NCI-H526 (cell line): ENCODE measurements at regions not wholly inside any gene's neighbourhood (a gene's known extent, or its start where the extent isn't known, plus 50 kb on each side); places are given as distances from the start of the nearest gene placed in this dataset.

Experiments
- DNase-seq, 2 experiments: peaks; one replicate each; lab custom pipeline; 2025; lab: John Stamatoyannopoulos, UW

- DNase-seq, result no peak
Observed at GRCh38 chr21:38702196-38702595, 103.5 kb upstream of the ETS2 start.

- DNase-seq, result no peak
Observed at GRCh38 chr21:38709876-38710275, 95.9 kb upstream of the ETS2 start.

DNA sequence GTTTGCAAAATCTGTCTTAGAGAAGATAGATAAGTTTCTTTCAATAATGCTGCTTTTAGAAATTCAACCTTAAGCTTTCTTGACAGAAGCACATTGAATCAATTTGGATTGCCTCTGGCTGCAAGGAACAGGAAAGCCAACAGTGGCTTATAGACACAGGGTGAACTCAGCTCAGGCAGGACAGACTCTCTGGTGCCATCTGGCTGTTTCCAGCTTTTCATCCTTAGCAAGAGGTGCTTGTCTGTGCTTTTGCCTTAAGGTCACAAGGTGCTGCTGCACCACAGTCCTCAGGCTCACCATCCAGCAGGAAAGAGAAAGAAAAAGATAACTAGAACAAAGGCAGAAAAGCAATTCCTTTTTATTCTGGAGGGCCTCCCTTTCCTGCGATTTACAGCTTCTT, 93.7 kb upstream of the ETS2 start:
- DNase-seq, result peak; percentile 44 to 65

- DNase-seq, result no peak
Observed at GRCh38 chr21:38712664-38713063, 93.1 kb upstream of the ETS2 start.

DNA sequence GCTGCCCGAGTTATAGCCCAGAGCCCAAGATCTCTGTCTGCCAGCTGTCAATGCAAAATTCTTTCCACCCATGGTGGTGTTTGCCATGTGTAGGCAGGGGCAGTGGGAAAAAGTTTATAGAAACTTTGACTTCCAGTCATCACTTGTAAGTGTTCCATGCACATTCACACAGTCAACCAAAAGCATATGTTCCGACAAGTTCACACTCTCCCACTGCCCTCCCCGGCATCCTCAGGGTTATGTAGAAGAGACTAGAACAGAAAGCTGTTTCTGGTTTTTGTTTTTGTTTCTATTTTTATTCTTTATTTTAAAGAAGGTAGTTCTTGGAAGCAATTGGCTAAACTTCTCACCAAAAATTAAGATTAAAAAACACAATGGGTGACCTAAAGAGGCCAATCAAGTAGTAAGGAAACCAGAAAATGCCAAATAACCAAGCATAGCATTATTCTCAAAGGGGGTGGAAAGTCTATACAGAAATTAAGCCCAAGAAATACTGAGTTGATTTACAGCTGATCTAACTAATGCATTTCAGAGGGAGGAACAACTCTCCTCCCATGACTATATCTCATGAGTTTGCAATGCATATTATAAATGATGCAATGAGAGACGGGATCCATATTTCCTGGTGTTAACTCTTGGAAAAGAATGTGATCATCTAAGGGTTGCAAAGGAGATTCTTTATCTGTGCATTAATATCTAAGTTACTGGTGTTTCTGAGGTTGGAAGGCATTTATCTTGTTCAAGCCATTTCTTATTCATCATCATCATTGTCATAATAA, 91.5 kb upstream of the ETS2 start:
- DNase-seq, result no peak

- DNase-seq, result no peak
Observed at GRCh38 chr21:38714999-38715398, 90.7 kb upstream of the ETS2 start.

DNA sequence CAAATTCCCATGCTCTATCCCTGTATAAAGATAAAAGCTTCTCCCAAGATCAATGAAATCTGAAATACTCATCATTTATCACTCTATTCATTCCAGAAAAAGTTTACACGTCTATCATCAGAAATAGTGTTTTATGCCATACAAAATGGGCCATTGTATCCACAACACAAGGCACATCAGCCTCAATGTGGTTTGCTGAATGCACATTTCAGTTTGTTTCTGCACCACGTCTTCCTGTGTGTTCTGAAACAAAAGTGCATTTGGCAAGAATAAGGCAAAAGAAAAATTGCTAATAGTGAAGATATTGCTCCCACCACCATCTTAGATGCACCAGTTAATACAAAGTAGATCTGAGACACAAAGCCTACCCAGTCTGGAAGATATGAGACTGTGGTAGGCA, 89.6 kb upstream of the ETS2 start:
- no peak for DNase-seq

- DNase-seq, result no peak
Observed at GRCh38 chr21:38716942-38717341, 88.8 kb upstream of the ETS2 start.

DNA sequence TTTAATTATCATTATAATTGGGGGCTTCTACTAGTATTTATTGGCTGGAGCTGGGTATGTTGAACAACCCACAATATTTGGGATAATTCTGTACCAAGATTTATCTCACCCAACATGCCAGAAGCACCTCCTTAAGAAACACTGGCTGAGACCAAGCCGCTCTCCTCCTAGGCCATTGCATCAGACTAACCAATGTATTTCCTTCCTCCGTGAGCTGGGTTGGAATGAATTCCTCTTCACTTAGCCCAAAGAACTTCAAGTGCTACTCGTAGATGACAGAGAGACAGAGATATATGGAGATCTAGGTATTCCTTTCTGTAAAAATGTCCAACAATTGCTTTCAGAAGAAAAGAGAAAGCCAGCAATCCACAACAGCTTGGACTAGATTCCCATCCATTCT, 87.2 kb upstream of the ETS2 start:
- DNase-seq, result no peak

GRCh38 chr21:38720074-38720473, 85.7 kb upstream of the ETS2 start:
- DNase-seq, result no peak

DNA sequence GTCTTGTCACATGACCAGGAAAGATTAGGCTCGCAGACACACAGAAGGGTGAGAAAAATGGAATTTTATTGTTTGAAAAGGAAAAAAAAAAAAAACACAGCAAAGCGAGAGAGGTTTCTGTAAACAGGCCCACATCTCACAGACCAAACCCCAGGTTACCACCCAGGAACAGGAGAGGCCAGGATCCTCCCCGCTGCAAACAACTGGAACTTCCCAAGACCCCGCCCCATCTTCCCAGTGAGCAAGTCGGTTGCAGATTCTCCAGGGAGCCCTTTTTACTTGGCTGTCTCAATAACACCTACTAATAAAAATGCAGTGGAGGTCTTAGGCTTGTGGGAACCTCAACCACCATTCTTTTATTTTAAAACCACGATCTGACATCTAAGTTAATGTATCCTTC, 84.7 kb upstream of the ETS2 start:
- DNase-seq, result no peak

- no peak for DNase-seq
Observed at GRCh38 chr21:38721958-38722357, 83.8 kb upstream of the ETS2 start.

- no peak for DNase-seq
Observed at GRCh38 chr21:38725196-38726157, 80.3 kb upstream of the ETS2 start.

GRCh38 chr21:38726482-38726881, 79.2 kb upstream of the ETS2 start:
- no peak for DNase-seq

- no peak for DNase-seq
Observed at GRCh38 chr21:38729291-38729690, 76.4 kb upstream of the ETS2 start.

- DNase-seq, result no peak
Observed at GRCh38 chr21:38729754-38730379, 75.9 kb upstream of the ETS2 start.

- DNase-seq, result peak; percentile 48 to 71
Observed at GRCh38 chr21:38733972-38734546, 71.7 kb upstream of the ETS2 start.

GRCh38 chr21:38734646-38735365, 70.9 kb upstream of the ETS2 start:
- no peak for DNase-seq

DNA sequence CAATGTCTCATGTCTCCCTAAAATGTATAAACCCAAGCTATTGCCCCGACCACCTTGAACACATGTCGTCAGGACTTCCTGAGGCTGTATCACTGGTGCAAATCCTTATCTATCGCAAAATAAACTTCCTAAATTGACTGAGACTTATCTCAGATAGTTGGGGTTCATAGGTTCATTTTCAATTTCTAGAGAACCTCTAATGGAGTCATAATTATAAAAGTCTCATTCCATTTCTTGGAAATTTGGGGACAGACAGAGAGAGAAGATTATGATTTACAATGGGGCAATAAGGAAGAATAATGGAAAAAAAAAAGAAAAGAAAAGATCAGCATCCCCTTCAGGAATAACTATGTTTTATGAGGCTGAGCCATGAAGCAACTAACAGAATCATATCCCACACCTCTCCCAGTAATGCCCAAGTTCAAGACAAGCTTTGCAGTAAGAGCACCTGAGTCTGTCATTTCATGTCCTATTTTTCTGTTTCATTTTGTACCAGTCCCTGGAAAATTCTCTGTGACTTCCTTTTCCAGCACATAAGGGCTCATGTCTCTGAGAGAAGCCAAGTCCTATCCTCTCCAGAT, 70.0 kb upstream of the ETS2 start:
- DNase-seq, result no peak

DNA sequence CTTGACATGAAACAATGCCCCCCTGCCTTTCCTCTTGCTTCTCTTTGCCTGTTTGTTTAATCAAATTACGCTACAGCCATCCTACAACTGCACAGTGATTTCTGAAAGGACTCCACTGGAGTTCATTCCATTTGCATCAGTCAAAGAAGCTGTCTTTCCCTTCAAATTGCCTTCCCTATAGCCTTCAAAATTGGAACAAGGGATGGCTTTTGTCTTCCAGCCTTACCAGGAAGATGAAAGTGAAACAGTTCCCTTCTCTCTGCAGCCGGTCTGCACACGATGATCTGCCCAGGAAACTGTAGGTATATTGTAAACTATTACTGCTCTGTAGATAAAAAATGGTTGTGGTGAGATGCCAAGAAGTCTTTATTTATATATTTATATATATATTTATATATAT, 65.6 kb upstream of the ETS2 start:
- DNase-seq, result peak; percentile 95 to 97
